Hepatic stellate cell (primary cell): ENCODE measurements at regions not wholly inside any gene's neighbourhood (a gene's known extent, or its start where the extent isn't known, plus 50 kb on each side); places are given as distances from the start of the nearest gene placed in this dataset.
"Not testable (repeated sequence)": the region's sequence is repeated elsewhere in the genome, so short reads cannot be mapped to it uniquely, and the experiment has no call there.

Experiments used
- DNase-seq: peaks from one replicate; pipeline ENCODE4 v3.0.0; 2011; ENCODE audit warnings: low spot score

GRCh38 chr10:6803427-6803783 lies 223.3 kb upstream of the PRKCQ start:
- DNase-seq: no peak

GRCh38 chr10:6802759-6803426 lies 222.8 kb upstream of the PRKCQ start:
- DNase-seq: no peak

- no peak for DNase-seq
Observed at GRCh38 chr10:6796231-6796630, 216.2 kb upstream of the PRKCQ start.

- no peak for DNase-seq
Observed at GRCh38 chr10:6795541-6795940, 215.5 kb upstream of the PRKCQ start.

- not testable (repeated sequence) for DNase-seq
Observed at GRCh38 chr10:6794841-6795240, 214.8 kb upstream of the PRKCQ start.

- no peak for DNase-seq
Observed at GRCh38 chr10:6794441-6794840, 214.4 kb upstream of the PRKCQ start.

- no peak for DNase-seq
Observed at GRCh38 chr10:6788731-6789130, 208.7 kb upstream of the PRKCQ start.

GRCh38 chr10:6788231-6788630 lies 208.2 kb upstream of the PRKCQ start:
- no peak for DNase-seq

- DNase-seq: no peak
Observed at GRCh38 chr10:6787718-6788117, 207.6 kb upstream of the PRKCQ start.

GRCh38 chr10:6787091-6787490 lies 207.0 kb upstream of the PRKCQ start:
- no peak for DNase-seq

- DNase-seq: no peak
Observed at GRCh38 chr10:6786579-6787031, 206.5 kb upstream of the PRKCQ start.

- DNase-seq: not testable (repeated sequence)
Observed at GRCh38 chr10:6784429-6784828, 204.4 kb upstream of the PRKCQ start.

- no peak for DNase-seq
Observed at GRCh38 chr10:6783471-6783870, 203.4 kb upstream of the PRKCQ start.

- no peak for DNase-seq
Observed at GRCh38 chr10:6782378-6782777, 202.3 kb upstream of the PRKCQ start.

- no peak for DNase-seq
Observed at GRCh38 chr10:6781133-6781770, 201.2 kb upstream of the PRKCQ start.

- DNase-seq: no peak
Observed at GRCh38 chr10:6780008-6780677, 200.1 kb upstream of the PRKCQ start.

- DNase-seq: no peak
Observed at GRCh38 chr10:6778992-6779701, 199.1 kb upstream of the PRKCQ start.

GRCh38 chr10:6776170-6776569 lies 196.1 kb upstream of the PRKCQ start:
- no peak for DNase-seq

GRCh38 chr10:6774406-6774805 lies 194.3 kb upstream of the PRKCQ start:
- DNase-seq: no peak

GRCh38 chr10:6771331-6771730 lies 191.3 kb upstream of the PRKCQ start:
- DNase-seq: no peak

GRCh38 chr10:6770846-6771245 lies 190.8 kb upstream of the PRKCQ start:
- no peak for DNase-seq

GRCh38 chr10:6769704-6770417 lies 189.8 kb upstream of the PRKCQ start:
- no peak for DNase-seq
